Calu3 (cell line): ENCODE measurements at regions not wholly inside any gene's neighbourhood (a gene's known extent, or its start where the extent isn't known, plus 50 kb on each side); places are given as distances from the start of the nearest gene placed in this dataset.

Experiments used
- BruUV-seq: library from RNA; stranded (reverse); fragments of 400-500 nt; replicated peaks from 2 replicates; lab custom pipeline; 2021; lab: Mats Ljungman, UMichigan
- CTCF ChIA-PET: fragments of 300-600 bp; sonication (Branson Sonifier 250); formaldehyde crosslinking; loops from one replicate; lab custom pipeline; 2022; ENCODE audit warnings: antibody characterized with exemption; lab: Charles Lee
- DNase-seq: peaks from one replicate; pipeline ENCODE4 v3.0.0; 2022
- H3K27ac Mint-ChIP-seq: one replicate; pipeline ENCODE4 v1.8.0; 2022; ENCODE audit warnings: mixed read lengths; ENCODE audit not compliant: unreplicated experiment
- H3K27me3 Mint-ChIP-seq: one replicate; pipeline ENCODE4 v1.8.0; 2022; ENCODE audit warnings: mixed read lengths; ENCODE audit not compliant: unreplicated experiment
- H3K36me3 Mint-ChIP-seq: one replicate; pipeline ENCODE4 v1.8.0; 2022; ENCODE audit warnings: mild to moderate bottlenecking, moderate library complexity, mixed read lengths; ENCODE audit not compliant: insufficient read depth, unreplicated experiment
- H3K4me1 Mint-ChIP-seq: one replicate; pipeline ENCODE4 v1.8.0; 2022; ENCODE audit warnings: mild to moderate bottlenecking, low read depth, mixed read lengths; ENCODE audit not compliant: unreplicated experiment
- H3K4me3 Mint-ChIP-seq: one replicate; pipeline ENCODE4 v1.8.0; 2022; ENCODE audit warnings: mild to moderate bottlenecking, low read depth, moderate library complexity, mixed read lengths; ENCODE audit not compliant: unreplicated experiment
- H3K9me3 Mint-ChIP-seq: one replicate; pipeline ENCODE4 v1.8.0; 2022; ENCODE audit warnings: low read depth, mixed read lengths; ENCODE audit not compliant: unreplicated experiment
- CTCF ChIP-seq: fragments of 200-600 bp; IDR thresholded peaks from one replicate; pipeline ENCODE4 v1.8.0; 2022; ENCODE audit warnings: antibody characterized with exemption; ENCODE audit not compliant: unreplicated experiment
- intact Hi-C: fragments of 100-400 bp; cut with micrococcal nuclease; formaldehyde crosslinking; loops from one replicate; pipeline ENCODE4 v1.10.0; 2022; ENCODE audit not compliant: unreplicated experiment

GRCh38 chr12:107251288-107251687 is 157.9 kb upstream of the CRY1 start:
- H3K4me1 Mint-ChIP-seq = no peaks in the 10 kb centered on the region
- TF ChIP-seq CTCF = no peak

GRCh38 chr12:107253361-107253760 is 160.0 kb upstream of the CRY1 start:
- H3K27ac Mint-ChIP-seq = no peak overlapping the region
- no peaks in the 10 kb centered on the region for H3K4me1 Mint-ChIP-seq
- H3K9me3 Mint-ChIP-seq = no peaks in the 10 kb centered on the region
- DNase-seq = no peak
- H3K36me3 Mint-ChIP-seq = no peaks in the 10 kb centered on the region
- intact Hi-C loops = no loop called here
- TF ChIP-seq CTCF = no peak
- BruUV-seq = no TSS peak
- H3K27me3 Mint-ChIP-seq = peaks cover 49% of the 10 kb centered on the region
- CTCF ChIA-PET = no interaction called here
- no peak overlapping the region for H3K4me3 Mint-ChIP-seq

More at GRCh38 chr12:107251288-107251687, 157.9 kb upstream of the CRY1 start:
- intact Hi-C loops = no loop called here
- Mint-ChIP-seq H3K36me3 (no peaks in the 10 kb centered on the region), H3K27me3 (peaks cover 42% of the 10 kb centered on the region), H3K27ac (no peak overlapping the region), H3K9me3 (no peaks in the 10 kb centered on the region), H3K4me3 (no peak overlapping the region)
- CTCF ChIA-PET = no interaction called here
- no TSS peak for BruUV-seq
- no peak for DNase-seq

GRCh38 chr12:107254258-107254856 is 161.0 kb upstream of the CRY1 start:
- CTCF ChIA-PET = interaction anchor here (0.6 kb wide), 1 partner anchor 338 kb away, joined by 3 read pairs; no protein-coding TSS in a partner anchor
- no peaks in the 10 kb centered on the region for H3K4me1 Mint-ChIP-seq
- H3K9me3 Mint-ChIP-seq = no peaks in the 10 kb centered on the region
- H3K4me3 Mint-ChIP-seq = no peak overlapping the region
- intact Hi-C loops = no loop called here
- DNase-seq = no peak
- BruUV-seq = no TSS peak
- H3K27me3 Mint-ChIP-seq = peaks cover 41% of the 10 kb centered on the region
- no peak for TF ChIP-seq CTCF
- no peaks in the 10 kb centered on the region for H3K36me3 Mint-ChIP-seq
- H3K27ac Mint-ChIP-seq = no peak overlapping the region

GRCh38 chr12:107258780-107259179 is 165.4 kb upstream of the CRY1 start:
- Mint-ChIP-seq H3K4me3 (no peak overlapping the region), H3K27ac (no peak overlapping the region), H3K27me3 (peaks cover 51% of the 10 kb centered on the region), H3K4me1 (no peaks in the 10 kb centered on the region), H3K9me3 (no peaks in the 10 kb centered on the region), H3K36me3 (no peaks in the 10 kb centered on the region)
- TF ChIP-seq CTCF = no peak
- BruUV-seq = no TSS peak
- intact Hi-C loops = no loop called here
- DNase-seq = no peak
- CTCF ChIA-PET = no interaction called here
